Esophagus muscularis mucosa (tissue), 4 donors: ENCODE measurements at regions not wholly inside any gene's neighbourhood (a gene's known extent, or its start where the extent isn't known, plus 50 kb on each side); places are given as distances from the start of the nearest gene placed in this dataset.

Source experiments
- DNase-seq: peaks from one replicate; pipeline ENCODE4 v3.0.0-alpha.2; 2017; ENCODE audit errors: extremely low spot score
- H3K27ac ChIP-seq, 4 donors: fragments of 200-600 bp; sonication (generic); replicated peaks in 1 of 4; 1 replicate in 3 of 4; 2 replicates in 1 of 4; pipeline ENCODE4 v1.5.1; 2016 to 2019; ENCODE audit warnings: mild to moderate bottlenecking in 1 of 4
- H3K27me3 ChIP-seq, 4 donors: fragments of 200-600 bp; sonication (generic); one replicate each; pipeline versions ENCODE4 v1.5.1 to v1.6.0; 2016 to 2019
- H3K36me3 ChIP-seq, 4 donors: fragments of 200-600 bp; sonication (generic); one replicate each; pipeline ENCODE4 v1.5.1; 2016 to 2019
- H3K4me1 ChIP-seq, 4 donors: fragments of 200-600 bp; sonication (generic); one replicate each; pipeline ENCODE4 v1.5.1; 2016 to 2019
- H3K4me3 ChIP-seq, 4 donors: fragments of 200-600 bp; sonication (generic); 1 replicate in 2 of 4; 2 replicates in 2 of 4; pipeline ENCODE4 v1.5.1; 2016 to 2019; ENCODE audit warnings: mild to moderate bottlenecking in 4 of 4, moderate library complexity in 1 of 4
- H3K9me3 ChIP-seq, 4 donors: fragments of 200-600 bp; sonication (generic); 1 replicate in 3 of 4; 2 replicates in 1 of 4; pipeline ENCODE4 v1.5.1; 2016 to 2019
- EP300 ChIP-seq: sonication (generic); formaldehyde crosslinking; IDR thresholded peaks from one replicate; pipeline ENCODE4 v1.6.1; 2017; ENCODE audit warnings: antibody characterized with exemption
- POLR2A ChIP-seq: fragments of 450-650 bp; IDR thresholded peaks from one replicate; pipeline ENCODE4 v1.6.1; 2017; ENCODE audit warnings: antibody characterized with exemption, moderate library complexity, mild to moderate bottlenecking, low read depth
- POLR2AphosphoS5 ChIP-seq, 2 donors: sonication (generic); formaldehyde crosslinking; IDR thresholded peaks; one replicate each; pipeline ENCODE4 v1.6.1; 2017; ENCODE audit warnings: antibody characterized with exemption in 2 of 2
- WGBS: methylation state at CpG from one replicate; pipeline ENCODE4 v1.1.5; 2018; 5-methylcytosine and 5-hydroxymethylcytosine counted together
- intact Hi-C: fragments of 100-400 bp; cut with DNase I; formaldehyde crosslinking; loops from one replicate; pipeline ENCODE4 v1.15.1; 2023
- TF ChIP-seq, protein P1 (sequence below), 3 experiments: fragments of 200-600 bp in 2 of 3; fragments of 450-650 bp in 1 of 3; sonication (generic) in 2 of 3; IDR thresholded peaks; one replicate each; pipeline ENCODE4 v1.5.1; 2017 to 2019; ENCODE audit warnings: antibody characterized with exemption in 3 of 3, mild to moderate bottlenecking in 2 of 3, moderate library complexity in 1 of 3

DNA sequence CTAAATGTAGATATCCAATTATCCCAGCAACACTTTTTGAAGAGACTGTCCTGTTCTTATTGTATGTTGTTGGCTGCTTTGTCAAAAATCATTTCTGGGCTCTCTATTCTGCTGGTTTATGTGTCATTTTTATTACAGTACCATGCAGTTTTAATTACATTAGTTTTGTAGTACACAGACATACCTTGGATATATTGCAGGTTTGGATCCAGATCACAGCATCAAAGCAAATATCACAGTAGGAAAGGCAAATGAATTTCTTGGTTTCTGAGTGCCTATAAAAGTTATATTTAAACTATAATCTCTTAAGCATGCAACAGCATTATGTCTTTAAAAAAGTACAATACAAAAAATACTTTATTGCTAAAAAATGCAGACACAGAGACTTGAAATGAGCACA, 564.2 kb upstream of the MIR17HG start:
- Histone ChIP-seq H3K27me3 (no peaks in the 10 kb centered on the region), H3K9me3 (no peaks in the 10 kb centered on the region), H3K4me3 (no peak overlapping the region), H3K27ac (no peak overlapping the region), H3K36me3 (no peaks in the 10 kb centered on the region), H3K4me1 (no peaks in the 10 kb centered on the region)
- intact Hi-C loops: no loop called here
- no peak for DNase-seq
- TF ChIP-seq, protein P1, sequence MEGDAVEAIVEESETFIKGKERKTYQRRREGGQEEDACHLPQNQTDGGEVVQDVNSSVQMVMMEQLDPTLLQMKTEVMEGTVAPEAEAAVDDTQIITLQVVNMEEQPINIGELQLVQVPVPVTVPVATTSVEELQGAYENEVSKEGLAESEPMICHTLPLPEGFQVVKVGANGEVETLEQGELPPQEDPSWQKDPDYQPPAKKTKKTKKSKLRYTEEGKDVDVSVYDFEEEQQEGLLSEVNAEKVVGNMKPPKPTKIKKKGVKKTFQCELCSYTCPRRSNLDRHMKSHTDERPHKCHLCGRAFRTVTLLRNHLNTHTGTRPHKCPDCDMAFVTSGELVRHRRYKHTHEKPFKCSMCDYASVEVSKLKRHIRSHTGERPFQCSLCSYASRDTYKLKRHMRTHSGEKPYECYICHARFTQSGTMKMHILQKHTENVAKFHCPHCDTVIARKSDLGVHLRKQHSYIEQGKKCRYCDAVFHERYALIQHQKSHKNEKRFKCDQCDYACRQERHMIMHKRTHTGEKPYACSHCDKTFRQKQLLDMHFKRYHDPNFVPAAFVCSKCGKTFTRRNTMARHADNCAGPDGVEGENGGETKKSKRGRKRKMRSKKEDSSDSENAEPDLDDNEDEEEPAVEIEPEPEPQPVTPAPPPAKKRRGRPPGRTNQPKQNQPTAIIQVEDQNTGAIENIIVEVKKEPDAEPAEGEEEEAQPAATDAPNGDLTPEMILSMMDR (IDR thresholded peaks at IDR 0.05): no peak
- TF ChIP-seq POLR2A (no peak), POLR2AphosphoS5 (IDR thresholded peaks at IDR 0.05) (no peak), EP300 (no peak)

DNA sequence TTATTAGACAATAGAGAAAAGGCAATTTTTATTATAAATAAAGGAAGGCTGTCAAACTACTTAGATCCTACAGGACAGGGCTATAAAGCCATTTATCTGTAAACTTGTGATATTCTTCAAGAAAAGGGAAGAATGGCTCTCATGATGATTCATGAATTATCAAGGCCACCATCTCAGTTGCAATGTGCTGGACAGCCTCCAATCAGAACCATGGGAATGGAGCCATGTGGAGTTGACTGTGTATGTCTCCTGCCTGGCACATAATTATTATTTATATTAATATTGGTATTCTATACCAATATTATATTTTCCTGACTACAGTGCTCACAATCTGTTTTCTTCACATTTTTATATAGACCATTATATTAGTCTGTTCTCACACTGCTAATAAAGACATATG, 560.5 kb upstream of the MIR17HG start:
- H3K27me3 ChIP-seq: no peaks in the 10 kb centered on the region
- H3K4me3 ChIP-seq: no peak overlapping the region
- intact Hi-C loops: no loop called here
- DNase-seq: no peak
- TF ChIP-seq EP300: no peak
- no peak for TF ChIP-seq POLR2AphosphoS5 (IDR thresholded peaks at IDR 0.05)
- TF ChIP-seq, protein P1 (IDR thresholded peaks at IDR 0.05): no peak
- TF ChIP-seq POLR2A: no peak
- no peak overlapping the region for H3K27ac ChIP-seq
- no peaks in the 10 kb centered on the region for H3K36me3 ChIP-seq
- H3K4me1 ChIP-seq: no peaks in the 10 kb centered on the region
- H3K9me3 ChIP-seq: no peaks in the 10 kb centered on the region

DNA sequence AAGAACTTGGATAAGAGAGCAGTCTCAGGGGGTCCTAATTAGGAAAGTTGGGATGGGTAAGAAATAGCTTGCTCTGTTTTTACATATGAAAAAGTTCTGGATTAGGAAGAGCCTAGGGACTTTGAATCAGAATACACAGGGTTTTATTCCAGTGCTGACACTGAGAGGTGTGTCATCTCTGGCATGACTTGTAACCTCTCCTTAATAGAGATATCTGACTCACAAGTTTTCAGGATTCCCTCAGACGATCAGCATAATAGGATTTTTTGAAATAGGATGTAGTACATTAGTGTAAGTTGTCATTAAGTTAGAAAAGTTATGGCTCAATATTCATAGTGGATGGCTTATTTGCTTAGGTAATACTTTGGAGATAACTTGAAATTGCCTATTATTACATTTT, 555.2 kb upstream of the MIR17HG start:
- Histone ChIP-seq H3K27ac (no peak overlapping the region), H3K9me3 (no peaks in the 10 kb centered on the region), H3K27me3 (no peaks in the 10 kb centered on the region), H3K4me3 (no peak overlapping the region), H3K4me1 (no peaks in the 10 kb centered on the region), H3K36me3 (no peaks in the 10 kb centered on the region)
- TF ChIP-seq EP300 (no peak), POLR2A (no peak), POLR2AphosphoS5 (IDR thresholded peaks at IDR 0.05) (no peak)
- TF ChIP-seq, protein P1 (IDR thresholded peaks at IDR 0.05): no peak
- intact Hi-C loops: no loop called here
- 63% methylated on average over 1 of the region's 1 CpG for WGBS
- no peak for DNase-seq

- 74% methylated on average over 3 of the region's 3 CpGs for WGBS
- no peak overlapping the region for H3K4me3 ChIP-seq
- intact Hi-C loops: no loop called here
- H3K27ac ChIP-seq: no peak overlapping the region
- TF ChIP-seq, protein P1 (IDR thresholded peaks at IDR 0.05): no peak
- TF ChIP-seq POLR2A: no peak
- TF ChIP-seq POLR2AphosphoS5 (IDR thresholded peaks at IDR 0.05): no peak
- TF ChIP-seq EP300: no peak
- no peaks in the 10 kb centered on the region for H3K36me3 ChIP-seq
- no peaks in the 10 kb centered on the region for H3K9me3 ChIP-seq
- DNase-seq: no peak
- H3K4me1 ChIP-seq: no peaks in the 10 kb centered on the region
- H3K27me3 ChIP-seq: no peaks in the 10 kb centered on the region
These were observed 554.1 kb upstream of the MIR17HG start for GRCh38 chr13:90793261-90793820.

DNA sequence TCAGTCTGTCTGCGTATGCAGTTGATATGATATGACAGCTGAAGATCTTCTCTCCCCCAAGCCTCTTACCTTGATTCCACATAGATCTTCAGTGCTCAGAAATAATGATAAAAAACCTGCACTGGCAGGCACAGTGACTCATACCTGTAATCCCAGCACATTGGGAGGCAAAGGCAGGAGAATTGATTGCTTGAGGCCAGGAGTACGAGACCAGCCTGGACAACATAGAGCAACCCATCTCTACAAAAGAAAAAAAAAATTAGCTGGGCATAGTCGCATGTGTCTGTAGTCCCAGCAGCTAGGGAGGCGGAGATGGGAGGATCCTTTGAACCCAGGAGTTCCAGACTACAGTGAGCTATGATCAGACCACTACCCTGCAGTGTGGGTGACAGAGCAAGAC, 551.0 kb upstream of the MIR17HG start:
- no peaks in the 10 kb centered on the region for H3K4me1 ChIP-seq
- no peaks in the 10 kb centered on the region for H3K36me3 ChIP-seq
- no peaks in the 10 kb centered on the region for H3K9me3 ChIP-seq
- WGBS: 83% methylated on average over 4 of the region's 4 CpGs
- no peak overlapping the region for H3K4me3 ChIP-seq
- no peak for TF ChIP-seq EP300
- no peak for DNase-seq
- intact Hi-C loops: no loop called here
- H3K27ac ChIP-seq: no peak overlapping the region
- H3K27me3 ChIP-seq: no peaks in the 10 kb centered on the region
